ENCODE measurements at regions not wholly inside any gene's neighbourhood (a gene's known extent, or its start where the extent isn't known, plus 50 kb on each side); places are given as distances from the start of the nearest gene placed in this dataset.

DNA sequence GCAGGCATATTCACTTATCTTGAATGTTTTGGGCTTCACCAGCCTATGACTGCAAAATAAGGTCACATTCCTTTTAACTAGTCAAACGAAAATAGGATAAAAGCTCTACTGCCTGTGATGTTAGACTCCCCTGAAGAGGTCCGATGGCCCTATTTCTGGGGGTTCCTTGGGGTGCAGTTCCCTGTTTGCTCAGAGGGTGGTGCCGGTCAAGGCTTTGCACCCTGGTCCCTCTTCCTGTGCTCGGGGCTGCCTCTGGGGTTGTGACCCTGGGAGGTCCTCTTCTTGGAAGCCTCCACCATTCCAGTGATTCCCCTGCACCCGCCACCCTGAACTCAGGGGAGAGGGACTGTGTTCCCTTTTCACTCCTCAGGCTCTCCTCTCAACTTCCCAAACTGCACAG, 86.7 kb upstream of the ANKRD34C start:
- 51 to 59% methylated on average over 4 to 5 of the region's 5 CpGs for WGBS, 2 donors
- H3K27me3 ChIP-seq, result no peaks in the 10 kb centered on the region
- no peaks in the 10 kb centered on the region for H3K9me3 ChIP-seq
- intact Hi-C loops (cut with DNase I), result no loop called here
- H3K4me1 ChIP-seq, result no peaks in the 10 kb centered on the region
- H3K36me3 ChIP-seq (replicated peaks in 1 of 2; ENCODE audit: insufficient read depth in 1 of 2, low read depth in 2 of 2), result no peaks in the 10 kb centered on the region
- no peak for ATAC-seq
- no peak overlapping the region for H3K27ac ChIP-seq
- DNase-seq, result no peak
- no peak overlapping the region for H3K4me3 ChIP-seq
- TF ChIP-seq POLR2A (IDR thresholded peaks at IDR 0.05), result no peak
- TF ChIP-seq, protein P1, sequence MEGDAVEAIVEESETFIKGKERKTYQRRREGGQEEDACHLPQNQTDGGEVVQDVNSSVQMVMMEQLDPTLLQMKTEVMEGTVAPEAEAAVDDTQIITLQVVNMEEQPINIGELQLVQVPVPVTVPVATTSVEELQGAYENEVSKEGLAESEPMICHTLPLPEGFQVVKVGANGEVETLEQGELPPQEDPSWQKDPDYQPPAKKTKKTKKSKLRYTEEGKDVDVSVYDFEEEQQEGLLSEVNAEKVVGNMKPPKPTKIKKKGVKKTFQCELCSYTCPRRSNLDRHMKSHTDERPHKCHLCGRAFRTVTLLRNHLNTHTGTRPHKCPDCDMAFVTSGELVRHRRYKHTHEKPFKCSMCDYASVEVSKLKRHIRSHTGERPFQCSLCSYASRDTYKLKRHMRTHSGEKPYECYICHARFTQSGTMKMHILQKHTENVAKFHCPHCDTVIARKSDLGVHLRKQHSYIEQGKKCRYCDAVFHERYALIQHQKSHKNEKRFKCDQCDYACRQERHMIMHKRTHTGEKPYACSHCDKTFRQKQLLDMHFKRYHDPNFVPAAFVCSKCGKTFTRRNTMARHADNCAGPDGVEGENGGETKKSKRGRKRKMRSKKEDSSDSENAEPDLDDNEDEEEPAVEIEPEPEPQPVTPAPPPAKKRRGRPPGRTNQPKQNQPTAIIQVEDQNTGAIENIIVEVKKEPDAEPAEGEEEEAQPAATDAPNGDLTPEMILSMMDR (IDR thresholded peaks at IDR 0.05), result no peak

DNA sequence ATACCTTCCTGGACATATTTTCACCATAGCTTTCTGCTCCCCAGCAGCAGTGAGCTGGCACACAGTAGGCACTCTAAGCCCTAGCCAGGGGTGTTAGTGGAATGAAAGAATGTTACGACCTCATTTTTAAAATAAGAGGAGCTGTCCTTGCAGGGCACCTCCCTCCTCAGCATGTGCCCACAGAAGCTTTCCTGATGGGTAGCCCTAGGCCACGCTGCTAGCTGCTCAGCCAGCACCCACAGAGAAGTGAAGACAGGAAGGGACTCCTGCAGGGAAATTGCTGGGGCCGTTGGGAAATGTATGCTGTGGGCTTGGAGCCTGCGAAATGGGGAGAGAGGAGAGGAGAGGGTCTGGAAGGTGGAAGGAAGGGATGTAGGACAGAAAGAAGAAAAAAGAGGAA, 87.3 kb upstream of the ANKRD34C start:
- ATAC-seq, result no peak
- WGBS, 2 donors, result 42 to 52% methylated on average over 3 to 4 of the region's 4 CpGs
- Histone ChIP-seq H3K9me3 (no peaks in the 10 kb centered on the region), H3K36me3 (replicated peaks in 1 of 2; ENCODE audit: insufficient read depth in 1 of 2, low read depth in 2 of 2) (no peaks in the 10 kb centered on the region), H3K4me1 (no peaks in the 10 kb centered on the region), H3K4me3 (no peak overlapping the region), H3K27me3 (no peaks in the 10 kb centered on the region), H3K27ac (no peak overlapping the region)
- intact Hi-C loops (cut with DNase I), result no loop called here
- DNase-seq, result no peak
- TF ChIP-seq, protein P1 (IDR thresholded peaks at IDR 0.05), result no peak
- no peak for TF ChIP-seq POLR2A (IDR thresholded peaks at IDR 0.05)

DNA sequence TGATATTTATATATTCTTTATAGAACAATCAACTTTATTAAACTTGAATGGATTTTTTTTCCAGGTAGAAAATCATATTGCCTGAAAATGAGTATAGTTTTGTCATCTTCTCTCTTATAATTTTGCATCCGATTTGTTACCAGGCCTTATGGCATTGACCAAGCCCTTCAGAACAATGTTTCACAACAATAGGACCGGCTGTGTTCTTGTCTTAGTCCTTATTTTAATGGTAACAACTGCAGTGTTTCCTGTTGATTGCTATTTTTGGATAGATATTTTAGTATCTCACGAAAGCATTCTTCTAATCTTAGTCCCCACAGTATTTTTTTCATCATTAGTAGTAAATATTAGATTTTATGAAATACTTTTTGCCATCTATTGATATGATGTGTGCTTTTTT, 88.1 kb upstream of the ANKRD34C start:
- no peak for TF ChIP-seq POLR2A (IDR thresholded peaks at IDR 0.05)
- TF ChIP-seq, protein P1 (IDR thresholded peaks at IDR 0.05), result no peak
- Histone ChIP-seq H3K9me3 (no peaks in the 10 kb centered on the region), H3K27ac (no peak overlapping the region), H3K27me3 (no peaks in the 10 kb centered on the region), H3K36me3 (replicated peaks in 1 of 2; ENCODE audit: insufficient read depth in 1 of 2, low read depth in 2 of 2) (no peaks in the 10 kb centered on the region), H3K4me3 (no peak overlapping the region), H3K4me1 (no peaks in the 10 kb centered on the region)
- 57 to 59% methylated on average over 3 of the region's 3 CpGs for WGBS, 2 donors
- DNase-seq (no peak), ATAC-seq (no peak)
- intact Hi-C loops (cut with DNase I), result no loop called here

DNA sequence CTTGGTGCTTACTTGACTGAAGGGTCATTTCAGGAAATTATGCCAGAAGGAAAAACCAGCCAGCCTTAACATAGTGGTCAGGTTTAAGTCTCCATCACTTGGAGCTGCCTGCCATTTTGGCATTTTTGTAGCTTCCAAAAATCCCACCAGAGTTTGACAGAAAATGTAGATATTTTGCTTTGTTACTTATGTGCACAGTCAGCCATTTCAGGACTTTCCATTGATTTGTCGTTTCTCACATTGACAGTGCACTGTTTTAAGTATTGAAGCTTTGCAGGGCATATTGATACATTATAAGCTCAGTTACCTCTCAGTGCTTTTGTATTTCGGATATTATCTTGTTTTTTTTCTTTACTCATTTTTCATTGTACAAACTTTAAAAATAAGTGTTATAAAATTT, 89.0 kb upstream of the ANKRD34C start:
- no peaks in the 10 kb centered on the region for H3K4me1 ChIP-seq
- H3K36me3 ChIP-seq (replicated peaks in 1 of 2; ENCODE audit: insufficient read depth in 1 of 2, low read depth in 2 of 2), result no peaks in the 10 kb centered on the region
- DNase-seq (no peak), ATAC-seq (no peak)
- H3K27ac ChIP-seq, result no peak overlapping the region
- intact Hi-C loops (cut with DNase I), result no loop called here
- H3K9me3 ChIP-seq, result no peaks in the 10 kb centered on the region
- H3K27me3 ChIP-seq, result no peaks in the 10 kb centered on the region
- no peak overlapping the region for H3K4me3 ChIP-seq
- TF ChIP-seq, protein P1 (IDR thresholded peaks at IDR 0.05), result no peak
- no peak for TF ChIP-seq POLR2A (IDR thresholded peaks at IDR 0.05)
- WGBS, 2 donors, result 68 to 72% methylated on average over 2 of the region's 2 CpGs

DNA sequence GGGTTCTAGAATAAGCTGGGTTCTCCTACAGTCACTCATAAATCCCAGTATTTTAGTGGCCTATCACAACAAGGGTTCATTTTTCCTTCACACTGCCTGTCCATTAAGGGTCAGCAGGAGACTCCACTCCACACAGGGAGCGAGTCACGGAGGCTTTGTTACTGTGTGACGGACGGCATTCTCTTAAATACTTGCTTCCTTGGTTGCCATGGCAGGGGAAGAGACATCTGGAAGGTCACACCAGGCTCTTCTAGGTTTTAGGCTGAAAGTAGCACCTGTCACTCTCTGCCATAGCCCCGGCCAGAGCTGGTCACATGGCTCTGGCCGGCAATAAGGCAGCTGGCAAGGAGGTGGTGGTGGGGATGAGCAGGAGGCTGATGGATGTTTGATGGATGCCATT, 89.4 kb upstream of the ANKRD34C start:
- Histone ChIP-seq H3K4me1 (no peaks in the 10 kb centered on the region), H3K36me3 (replicated peaks in 1 of 2; ENCODE audit: insufficient read depth in 1 of 2, low read depth in 2 of 2) (no peaks in the 10 kb centered on the region), H3K9me3 (no peaks in the 10 kb centered on the region), H3K27me3 (no peaks in the 10 kb centered on the region), H3K27ac (no peak overlapping the region), H3K4me3 (no peak overlapping the region)
- WGBS, 2 donors, result 54 to 72% methylated on average over 6 of the region's 6 CpGs
- intact Hi-C loops (cut with DNase I), result no loop called here
- TF ChIP-seq, protein P1 (IDR thresholded peaks at IDR 0.05), result no peak
- no peak for TF ChIP-seq POLR2A (IDR thresholded peaks at IDR 0.05)
- DNase-seq, result no peak
- ATAC-seq, result no peak
